ENCODE measurements at regions not wholly inside any gene's neighbourhood (a gene's known extent, or its start where the extent isn't known, plus 50 kb on each side); places are given as distances from the start of the nearest gene placed in this dataset.

DNA sequence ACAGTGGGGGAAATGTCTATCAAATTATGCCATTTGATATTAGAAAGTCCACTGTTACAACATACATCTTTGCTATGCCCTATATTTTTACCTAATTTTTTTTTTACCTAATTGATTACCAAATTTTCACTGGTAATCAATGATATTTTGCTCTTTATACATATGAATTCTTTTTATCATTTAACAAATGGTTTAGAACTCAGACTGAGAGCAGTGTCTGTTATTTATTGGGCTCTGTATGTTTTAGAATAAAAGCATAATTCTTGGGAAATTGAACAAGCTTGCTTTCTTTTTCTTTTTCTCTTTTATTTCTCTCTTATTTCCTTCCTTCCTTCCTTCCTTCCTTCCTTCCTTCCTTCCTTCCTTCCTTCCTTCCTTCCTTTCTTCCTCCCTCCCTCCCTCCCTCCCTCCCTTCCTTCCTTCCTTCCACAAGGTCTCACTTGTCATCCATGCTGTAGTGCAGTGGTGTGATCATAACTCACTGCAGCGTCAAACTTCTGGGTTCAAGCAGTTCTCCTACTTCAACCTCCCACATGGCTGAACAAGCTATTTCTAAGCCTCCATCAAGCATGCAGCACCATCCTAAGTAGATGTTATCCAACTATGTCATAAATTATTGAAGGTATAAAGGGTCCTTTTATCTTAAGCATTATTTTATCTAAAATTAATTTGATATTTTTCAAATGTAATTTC, 911.7 kb upstream of the CITED2 start:
- no peak for DNase-seq (ENCODE audit: low read depth)
- TF ChIP-seq, protein P1, sequence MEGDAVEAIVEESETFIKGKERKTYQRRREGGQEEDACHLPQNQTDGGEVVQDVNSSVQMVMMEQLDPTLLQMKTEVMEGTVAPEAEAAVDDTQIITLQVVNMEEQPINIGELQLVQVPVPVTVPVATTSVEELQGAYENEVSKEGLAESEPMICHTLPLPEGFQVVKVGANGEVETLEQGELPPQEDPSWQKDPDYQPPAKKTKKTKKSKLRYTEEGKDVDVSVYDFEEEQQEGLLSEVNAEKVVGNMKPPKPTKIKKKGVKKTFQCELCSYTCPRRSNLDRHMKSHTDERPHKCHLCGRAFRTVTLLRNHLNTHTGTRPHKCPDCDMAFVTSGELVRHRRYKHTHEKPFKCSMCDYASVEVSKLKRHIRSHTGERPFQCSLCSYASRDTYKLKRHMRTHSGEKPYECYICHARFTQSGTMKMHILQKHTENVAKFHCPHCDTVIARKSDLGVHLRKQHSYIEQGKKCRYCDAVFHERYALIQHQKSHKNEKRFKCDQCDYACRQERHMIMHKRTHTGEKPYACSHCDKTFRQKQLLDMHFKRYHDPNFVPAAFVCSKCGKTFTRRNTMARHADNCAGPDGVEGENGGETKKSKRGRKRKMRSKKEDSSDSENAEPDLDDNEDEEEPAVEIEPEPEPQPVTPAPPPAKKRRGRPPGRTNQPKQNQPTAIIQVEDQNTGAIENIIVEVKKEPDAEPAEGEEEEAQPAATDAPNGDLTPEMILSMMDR (IDR thresholded peaks at IDR 0.05; ENCODE audit: insufficient read depth, low read length), result no peak
- no peak overlapping the region for H3K4me3 ChIP-seq (ENCODE audit: low read depth, low read length)

DNA sequence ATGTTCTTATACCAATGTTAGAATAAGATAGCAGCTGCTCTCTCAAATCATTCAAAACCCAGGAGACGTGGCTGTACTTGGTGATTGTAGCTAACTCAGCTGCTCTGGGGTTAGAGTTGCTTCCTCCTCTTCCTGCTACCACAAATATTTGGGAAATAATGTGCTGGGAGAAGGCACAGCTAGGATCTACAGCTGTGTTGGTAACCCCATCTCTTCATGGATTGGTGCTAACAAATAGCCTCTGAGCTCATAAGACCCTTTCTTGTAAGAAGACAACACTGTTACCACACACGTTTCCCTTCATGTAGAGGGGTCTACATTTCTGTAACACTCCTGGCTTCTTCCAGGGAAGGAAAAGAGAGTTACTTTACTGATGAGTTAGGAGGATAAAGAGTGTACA, 911.0 kb upstream of the CITED2 start:
- DNase-seq (ENCODE audit: low read depth), result no peak
- H3K4me3 ChIP-seq (ENCODE audit: low read depth, low read length), result no peak overlapping the region
- TF ChIP-seq, protein P1 (IDR thresholded peaks at IDR 0.05; ENCODE audit: insufficient read depth, low read length), result no peak

DNA sequence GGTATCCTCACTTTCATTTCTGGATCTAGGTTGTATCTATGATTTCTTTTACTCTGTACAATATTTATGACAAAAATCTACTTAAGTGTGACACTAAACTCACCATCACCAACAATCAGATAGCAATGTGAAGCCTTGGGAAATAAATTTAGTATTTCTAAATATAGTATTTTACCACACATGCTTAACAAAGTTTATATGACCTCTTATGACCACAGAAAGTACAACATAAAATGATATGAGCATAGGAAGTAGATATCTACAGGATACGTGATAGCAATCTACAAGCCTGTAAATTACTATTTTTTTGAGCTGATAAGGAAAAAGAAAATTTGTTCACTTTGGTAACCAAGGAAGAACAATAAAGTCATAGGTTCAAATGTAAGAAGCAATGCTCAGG, 910.4 kb upstream of the CITED2 start:
- H3K4me3 ChIP-seq (ENCODE audit: low read depth, low read length), result no peak overlapping the region
- no peak for DNase-seq (ENCODE audit: low read depth)
- TF ChIP-seq, protein P1 (IDR thresholded peaks at IDR 0.05; ENCODE audit: insufficient read depth, low read length), result no peak

DNA sequence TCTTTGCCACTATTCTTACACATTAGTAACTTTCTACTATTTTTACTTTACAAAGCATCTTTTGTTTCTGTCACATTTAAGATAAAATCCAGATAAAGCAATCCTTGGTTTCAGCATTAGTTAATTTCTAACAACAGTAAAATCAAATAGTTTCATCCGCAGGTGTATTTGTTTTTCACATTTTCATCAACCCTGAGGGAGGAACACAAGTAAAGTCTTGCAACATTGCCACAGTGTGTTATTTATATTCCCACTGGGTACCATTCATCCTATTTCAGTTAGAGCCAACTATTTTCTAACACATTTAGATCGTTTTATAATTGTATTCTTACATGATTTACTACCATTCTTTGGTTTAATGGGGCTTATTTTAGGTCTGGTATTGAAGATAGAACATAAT, 908.7 kb upstream of the CITED2 start:
- TF ChIP-seq, protein P1 (IDR thresholded peaks at IDR 0.05; ENCODE audit: insufficient read depth, low read length), result no peak
- no peak overlapping the region for H3K4me3 ChIP-seq (ENCODE audit: low read depth, low read length)

DNA sequence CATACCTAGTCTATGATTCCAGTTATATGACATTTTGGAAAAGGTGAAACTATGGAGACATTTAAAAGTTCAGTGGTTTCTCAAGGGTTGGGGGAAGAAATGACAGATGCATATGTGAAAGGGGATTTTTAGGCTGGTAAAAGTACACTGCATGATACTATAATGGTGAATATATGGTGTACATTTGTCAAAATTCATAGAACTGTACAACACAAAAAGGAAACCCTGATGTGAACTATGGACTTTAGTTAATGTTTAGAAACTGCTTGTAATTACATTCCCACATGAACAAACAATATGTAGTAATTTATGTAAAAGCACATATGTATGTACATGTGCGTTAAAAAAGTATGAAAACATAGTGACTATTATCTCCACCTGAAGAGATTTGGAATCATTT, 907.3 kb upstream of the CITED2 start:
- TF ChIP-seq, protein P1 (IDR thresholded peaks at IDR 0.05; ENCODE audit: insufficient read depth, low read length), result no peak
- DNase-seq (ENCODE audit: low read depth), result no peak
- H3K4me3 ChIP-seq (ENCODE audit: low read depth, low read length), result no peak overlapping the region

More for the DNA sequence above, 908.7 kb upstream of the CITED2 start:
- DNase-seq (ENCODE audit: low read depth), result no peak

DNA sequence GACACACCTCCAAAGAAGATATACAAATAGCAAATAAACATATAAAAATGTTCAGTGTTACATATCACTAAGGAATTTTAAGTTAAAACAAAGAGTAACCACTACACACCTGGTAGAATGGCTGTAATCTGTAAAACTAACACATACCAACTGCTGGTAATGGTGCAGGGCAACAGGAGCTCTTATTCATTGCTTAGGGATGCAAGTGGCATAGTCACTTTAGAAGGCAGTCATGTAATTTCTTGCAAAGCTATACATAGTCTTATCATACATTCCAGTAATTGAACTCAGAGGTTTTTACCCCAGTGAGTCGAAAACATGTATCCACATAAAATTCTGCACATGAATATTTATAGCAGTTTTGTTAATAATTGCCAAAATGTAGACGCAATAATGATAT, 906.8 kb upstream of the CITED2 start:
- TF ChIP-seq, protein P1 (IDR thresholded peaks at IDR 0.05; ENCODE audit: insufficient read depth, low read length), result no peak
- no peak for DNase-seq (ENCODE audit: low read depth)
- H3K4me3 ChIP-seq (ENCODE audit: low read depth, low read length), result no peak overlapping the region

DNA sequence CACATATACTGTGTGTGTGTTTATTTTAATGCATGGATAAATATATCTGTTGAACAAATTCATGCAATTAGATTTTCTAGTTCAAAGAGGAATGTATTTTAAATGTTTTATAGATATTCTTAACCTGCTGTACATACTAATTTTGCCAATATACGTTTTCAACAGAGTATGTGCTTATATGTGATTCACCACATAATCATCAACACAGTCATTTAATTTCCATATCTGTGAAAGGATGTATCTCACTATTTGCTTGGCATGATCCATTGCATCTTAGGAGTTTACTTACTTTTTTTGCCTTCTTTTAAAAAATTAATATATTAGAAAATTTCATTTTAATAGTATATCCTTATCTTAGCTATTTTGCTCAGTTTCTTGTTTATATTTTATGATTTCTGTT, 902.3 kb upstream of the CITED2 start:
- DNase-seq (ENCODE audit: low read depth), result no peak
- TF ChIP-seq, protein P1 (IDR thresholded peaks at IDR 0.05; ENCODE audit: insufficient read depth, low read length), result no peak
- H3K4me3 ChIP-seq (ENCODE audit: low read depth, low read length), result no peak overlapping the region
